ENCODE measurements at regions not wholly inside any gene's neighbourhood (a gene's known extent, or its start where the extent isn't known, plus 50 kb on each side); places are given as distances from the start of the nearest gene placed in this dataset.
"Not testable (repeated sequence)": the region's sequence is repeated elsewhere in the genome, so short reads cannot be mapped to it uniquely, and the experiment has no call there.

DNA sequence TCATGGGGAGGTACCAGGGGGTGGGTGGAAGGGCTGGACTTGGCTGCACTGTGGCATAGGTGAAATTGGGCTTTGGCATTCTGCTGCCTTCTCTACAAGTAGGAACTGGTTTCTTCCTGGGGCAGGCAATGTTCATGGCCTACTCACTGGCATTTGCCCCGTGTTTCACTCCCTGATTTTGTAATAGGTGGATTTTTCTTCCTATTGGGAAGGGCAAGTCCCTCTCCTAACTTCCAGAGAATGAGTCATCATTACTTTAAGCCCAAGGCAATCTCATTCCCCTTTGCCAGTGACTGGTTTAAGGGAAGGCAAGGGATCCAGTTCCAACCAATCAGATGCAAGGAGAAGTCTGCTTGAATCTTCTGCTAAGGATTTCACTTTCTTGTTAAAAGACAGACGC, 67.9 kb upstream of the ANKRD55 start:
- Histone ChIP-seq H3K4me3 (ENCODE audit: insufficient read length, low read depth) (no peak overlapping the region), H3K9me3 (ENCODE audit: insufficient read depth, low read length) (peaks cover 7% of the 10 kb centered on the region; the same call in 1 of the 2 replicates), H3K36me3 (ENCODE audit: insufficient read depth, insufficient read length, low read length) (no peaks in the 10 kb centered on the region), H3K27me3 (ENCODE audit: insufficient read depth, insufficient read length) (no peaks in the 10 kb centered on the region), H3K4me1 (ENCODE audit: insufficient read depth, insufficient read length) (no peaks in the 10 kb centered on the region), H3K9ac (ENCODE audit: insufficient read length, low read depth) (no peak overlapping the region)
- no peak for DNase-seq (ENCODE audit: low read depth, low spot score)
- no peak for TF ChIP-seq ZNF274 (IDR thresholded peaks at IDR 0.05; ENCODE audit: low read depth, low read length)

DNA sequence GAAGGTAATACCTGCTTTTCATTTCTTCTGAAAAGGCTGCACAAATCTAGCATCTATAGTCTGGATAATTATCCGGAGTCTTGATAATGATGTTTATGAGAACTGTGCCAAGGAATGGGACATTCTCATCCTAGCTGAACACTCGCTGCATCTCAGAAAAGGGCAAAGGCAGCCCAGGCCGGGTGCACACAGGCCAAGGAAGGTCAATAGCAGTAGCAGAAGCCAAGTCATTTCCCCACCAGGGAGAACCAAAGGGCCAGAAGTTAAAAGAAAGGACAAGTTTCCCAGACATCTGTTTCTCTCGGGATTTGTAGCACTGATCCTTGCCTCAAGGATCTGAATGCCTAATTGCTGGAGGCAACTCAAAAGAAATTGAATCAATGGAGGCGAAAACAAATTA, 66.1 kb upstream of the ANKRD55 start:
- Histone ChIP-seq H3K9me3 (ENCODE audit: insufficient read depth, low read length) (no peaks in the 10 kb centered on the region; the same call in 1 of the 2 replicates), H3K9ac (ENCODE audit: insufficient read length, low read depth) (no peak overlapping the region), H3K36me3 (ENCODE audit: insufficient read depth, insufficient read length, low read length) (no peaks in the 10 kb centered on the region), H3K27me3 (ENCODE audit: insufficient read depth, insufficient read length) (no peaks in the 10 kb centered on the region), H3K4me1 (ENCODE audit: insufficient read depth, insufficient read length) (no peaks in the 10 kb centered on the region), H3K4me3 (ENCODE audit: insufficient read length, low read depth) (no peak overlapping the region)
- TF ChIP-seq YY1 (IDR thresholded peaks at IDR 0.05; ENCODE audit: insufficient read depth, insufficient read length): no peak
- no peak for TF ChIP-seq SUZ12 (IDR thresholded peaks at IDR 0.05; ENCODE audit: extremely low read depth, insufficient read depth, insufficient read length)
- TF ChIP-seq ZNF274 (IDR thresholded peaks at IDR 0.05; ENCODE audit: low read depth, low read length): no peak
- no peak for DNase-seq (ENCODE audit: low read depth, low spot score)

DNA sequence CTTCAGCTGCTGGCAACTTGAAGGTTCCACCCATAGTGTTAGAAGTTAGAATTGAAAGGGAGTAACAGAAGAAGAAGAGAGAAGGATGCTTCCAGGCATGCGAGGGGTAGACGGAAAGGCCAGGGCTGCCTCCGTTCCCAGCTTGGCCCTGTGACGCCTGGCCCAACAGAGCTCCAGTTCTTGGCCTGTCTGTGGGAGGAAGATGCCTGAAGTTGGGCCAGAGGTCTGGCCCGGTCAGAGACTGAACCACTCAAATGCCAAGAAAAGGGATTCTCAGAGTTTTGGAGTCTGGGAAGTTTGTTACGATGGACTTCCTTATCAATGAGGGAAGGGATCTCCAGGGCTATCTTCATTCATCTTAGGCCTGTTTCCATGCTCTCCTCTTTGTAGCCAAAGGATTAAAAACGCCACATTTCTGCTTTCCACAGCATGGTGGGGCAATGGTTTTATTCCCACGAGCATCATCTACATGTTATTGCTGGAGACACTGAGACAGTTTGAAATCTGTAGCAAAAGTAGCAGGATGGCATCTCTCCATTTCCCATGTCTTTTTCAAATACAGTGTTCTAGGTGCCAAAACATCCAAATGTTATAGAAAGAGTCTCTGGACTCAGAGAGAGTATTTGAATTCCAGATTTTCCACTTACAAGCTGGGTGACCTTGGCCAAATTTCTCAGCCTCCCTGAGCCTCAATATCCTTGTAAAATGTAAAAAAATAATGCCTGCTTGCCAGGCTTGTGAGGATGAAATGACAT, 65.4 kb upstream of the ANKRD55 start:
- H3K27me3 ChIP-seq (ENCODE audit: insufficient read depth, insufficient read length): no peaks in the 10 kb centered on the region
- H3K9me3 ChIP-seq (ENCODE audit: insufficient read depth, low read length): no peaks in the 10 kb centered on the region; the same call in 1 of the 2 replicates
- H3K9ac ChIP-seq (ENCODE audit: insufficient read length, low read depth): no peak overlapping the region
- no peak for DNase-seq (ENCODE audit: low read depth, low spot score)
- TF ChIP-seq SUZ12 (IDR thresholded peaks at IDR 0.05; ENCODE audit: extremely low read depth, insufficient read depth, insufficient read length) (no peak), ZNF274 (IDR thresholded peaks at IDR 0.05; ENCODE audit: low read depth, low read length) (no peak)
- H3K36me3 ChIP-seq (ENCODE audit: insufficient read depth, insufficient read length, low read length): no peaks in the 10 kb centered on the region
- H3K4me3 ChIP-seq (ENCODE audit: insufficient read length, low read depth): no peak overlapping the region
- H3K4me1 ChIP-seq (ENCODE audit: insufficient read depth, insufficient read length): no peaks in the 10 kb centered on the region

DNA sequence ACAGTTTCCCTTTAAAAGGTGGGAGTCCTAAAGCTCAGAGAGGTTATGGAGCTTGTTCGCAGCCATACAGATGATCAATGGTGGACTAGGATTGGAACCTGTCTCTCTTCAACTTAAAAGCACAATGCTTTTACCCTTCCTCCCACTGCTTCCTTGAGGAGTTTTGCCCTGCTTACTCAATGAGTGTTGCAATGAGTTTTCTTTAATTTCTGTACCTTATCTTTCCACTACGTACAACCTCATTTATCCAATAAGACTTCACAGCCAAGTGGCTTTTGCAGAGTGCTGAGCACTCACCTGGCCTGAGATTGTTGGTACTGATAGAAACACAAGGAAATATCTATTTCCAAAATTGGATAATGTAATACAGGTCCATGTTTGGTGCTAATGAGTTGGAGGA, 64.7 kb upstream of the ANKRD55 start:
- no peak overlapping the region for H3K4me3 ChIP-seq (ENCODE audit: insufficient read length, low read depth)
- no peak for TF ChIP-seq YY1 (IDR thresholded peaks at IDR 0.05; ENCODE audit: insufficient read depth, insufficient read length)
- TF ChIP-seq ZNF274 (IDR thresholded peaks at IDR 0.05; ENCODE audit: low read depth, low read length): no peak
- TF ChIP-seq SUZ12 (IDR thresholded peaks at IDR 0.05; ENCODE audit: extremely low read depth, insufficient read depth, insufficient read length): no peak
- no peak for DNase-seq (ENCODE audit: low read depth, low spot score)
- H3K9ac ChIP-seq (ENCODE audit: insufficient read length, low read depth): no peak overlapping the region
- H3K9me3 ChIP-seq (ENCODE audit: insufficient read depth, low read length): no peaks in the 10 kb centered on the region; the same call in 1 of the 2 replicates
- H3K4me1 ChIP-seq (ENCODE audit: insufficient read depth, insufficient read length): no peaks in the 10 kb centered on the region
- H3K27me3 ChIP-seq (ENCODE audit: insufficient read depth, insufficient read length): no peaks in the 10 kb centered on the region
- H3K36me3 ChIP-seq (ENCODE audit: insufficient read depth, insufficient read length, low read length): no peaks in the 10 kb centered on the region

DNA sequence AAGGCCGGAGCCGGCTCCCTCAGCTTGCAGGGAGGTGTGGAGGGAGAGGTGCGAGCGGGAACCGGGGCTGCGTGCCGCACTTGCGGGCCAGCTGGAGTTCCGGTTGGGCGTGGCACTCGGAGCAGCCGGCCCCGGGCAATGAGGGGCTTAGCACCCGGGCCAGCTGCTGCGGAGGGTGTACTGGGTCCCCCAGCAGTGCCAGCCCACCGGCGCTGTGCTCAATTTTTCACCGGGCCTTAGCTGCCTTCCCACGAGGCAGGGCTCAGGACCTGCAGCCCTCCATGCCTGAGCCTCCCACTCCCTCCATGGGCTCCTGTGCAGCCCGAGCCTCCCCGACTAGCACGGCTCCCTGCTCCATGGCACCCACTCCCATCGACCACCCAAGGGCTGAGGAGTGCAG, 62.2 kb upstream of the ANKRD55 start:
- H3K4me3 ChIP-seq (ENCODE audit: insufficient read length, low read depth); H3K4me1 ChIP-seq (ENCODE audit: insufficient read depth, insufficient read length); H3K36me3 ChIP-seq (ENCODE audit: insufficient read depth, insufficient read length, low read length); H3K9ac ChIP-seq (ENCODE audit: insufficient read length, low read depth); H3K9me3 ChIP-seq (ENCODE audit: insufficient read depth, low read length); H3K27me3 ChIP-seq (ENCODE audit: insufficient read depth, insufficient read length); DNase-seq (ENCODE audit: low read depth, low spot score): not testable (repeated sequence)

DNA sequence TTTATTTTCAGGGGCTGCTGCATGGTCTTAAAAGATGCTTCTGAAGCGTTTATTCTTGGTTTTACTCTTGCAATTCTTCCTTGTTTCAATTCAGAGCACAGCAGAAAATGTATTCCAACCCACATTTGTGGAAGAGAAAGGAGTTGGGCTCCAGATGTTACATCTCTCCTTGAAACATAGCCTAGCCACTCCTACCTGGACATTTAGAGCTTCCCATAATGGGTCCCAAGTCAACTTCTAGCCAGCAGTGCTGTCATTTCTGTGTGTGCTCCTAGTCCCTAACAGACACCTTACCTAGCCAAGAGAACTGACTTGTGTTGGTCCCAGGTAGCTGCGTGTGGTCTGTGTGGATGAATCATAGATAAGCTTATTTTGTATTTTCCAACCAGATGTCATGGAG, 61.2 kb upstream of the ANKRD55 start:
- H3K9me3 ChIP-seq (ENCODE audit: insufficient read depth, low read length): no peaks in the 10 kb centered on the region; the same call in 1 of the 2 replicates
- H3K36me3 ChIP-seq (ENCODE audit: insufficient read depth, insufficient read length, low read length): no peaks in the 10 kb centered on the region
- DNase-seq (ENCODE audit: low read depth, low spot score): no peak
- H3K9ac ChIP-seq (ENCODE audit: insufficient read length, low read depth): no peak overlapping the region
- TF ChIP-seq SUZ12 (IDR thresholded peaks at IDR 0.05; ENCODE audit: extremely low read depth, insufficient read depth, insufficient read length) (no peak), ZNF274 (IDR thresholded peaks at IDR 0.05; ENCODE audit: low read depth, low read length) (no peak), YY1 (IDR thresholded peaks at IDR 0.05; ENCODE audit: insufficient read depth, insufficient read length) (no peak)
- no peaks in the 10 kb centered on the region for H3K4me1 ChIP-seq (ENCODE audit: insufficient read depth, insufficient read length)
- no peaks in the 10 kb centered on the region for H3K27me3 ChIP-seq (ENCODE audit: insufficient read depth, insufficient read length)
- H3K4me3 ChIP-seq (ENCODE audit: insufficient read length, low read depth): no peak overlapping the region

DNA sequence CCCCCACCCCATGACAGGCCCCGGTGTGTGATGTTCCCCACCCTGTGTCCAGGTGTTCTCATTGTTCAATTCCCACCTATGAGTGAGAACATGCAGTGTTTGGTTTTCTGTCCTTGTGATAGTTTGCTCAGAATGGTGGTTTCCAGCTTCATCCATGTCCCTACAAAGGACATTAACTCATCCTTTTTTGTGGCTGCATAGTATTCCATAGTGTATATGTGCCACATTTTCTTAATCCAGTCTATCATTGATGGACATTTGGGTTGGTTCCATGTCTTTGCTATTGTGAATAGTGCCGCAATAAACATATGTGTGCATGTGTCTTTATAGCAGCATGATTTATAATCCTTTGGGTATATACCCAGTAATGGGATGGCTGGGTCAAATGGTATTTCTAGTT, 59.7 kb upstream of the ANKRD55 start:
- not testable (repeated sequence) for H3K27me3 ChIP-seq (ENCODE audit: insufficient read depth, insufficient read length); DNase-seq (ENCODE audit: low read depth, low spot score); H3K4me3 ChIP-seq (ENCODE audit: insufficient read length, low read depth); H3K4me1 ChIP-seq (ENCODE audit: insufficient read depth, insufficient read length); H3K9ac ChIP-seq (ENCODE audit: insufficient read length, low read depth); H3K36me3 ChIP-seq (ENCODE audit: insufficient read depth, insufficient read length, low read length); H3K9me3 ChIP-seq (ENCODE audit: insufficient read depth, low read length)

Measured in NT2/D1 (cell line).